ENCODE measurements at regions not wholly inside any gene's neighbourhood (a gene's known extent, or its start where the extent isn't known, plus 50 kb on each side); places are given as distances from the start of the nearest gene placed in this dataset.

- no peak for FAIRE-seq
These were observed 268.5 kb downstream of the WNT5A start for GRCh38 chr3:55218577-55218976.

DNA sequence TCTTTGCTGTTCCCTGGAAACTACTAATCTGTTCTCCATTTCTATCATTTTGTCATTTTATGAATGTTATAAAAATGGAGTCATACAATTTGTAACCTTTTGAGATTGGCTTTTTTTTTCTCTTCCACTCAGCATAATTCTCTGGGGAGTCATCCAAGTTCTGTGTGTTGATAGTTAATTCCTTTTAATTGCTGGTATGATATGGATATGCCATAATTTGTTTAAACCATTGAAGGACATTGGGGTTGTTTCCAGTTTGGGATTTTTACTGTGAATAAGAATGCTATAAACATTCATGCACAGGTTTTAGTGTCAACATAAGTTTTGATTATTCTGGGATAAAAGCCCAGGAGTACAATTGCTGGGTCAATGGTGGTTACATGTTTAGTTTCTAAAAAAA is 279.4 kb downstream of the WNT5A start:
- FAIRE-seq, result no peak

DNA sequence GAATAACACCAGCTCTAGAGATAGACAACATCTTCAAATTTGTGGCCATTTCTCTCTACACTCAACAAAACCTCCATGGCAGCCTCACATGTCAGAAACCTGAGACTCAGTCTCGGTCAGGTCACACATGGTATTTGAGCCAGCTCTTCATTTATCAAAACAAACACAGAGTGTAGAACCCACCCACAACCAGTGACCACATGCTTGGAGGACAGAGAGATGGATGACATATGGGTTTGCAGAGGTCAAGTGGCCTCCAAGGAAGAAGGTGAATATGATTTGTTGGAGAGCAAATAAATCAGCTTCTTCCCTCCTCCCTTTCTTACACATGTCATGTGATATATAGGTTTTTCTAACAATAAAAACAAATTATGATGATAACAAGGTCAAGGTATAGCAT is 278.1 kb upstream of the LRTM1 start:
- no peak for FAIRE-seq

- no peak for FAIRE-seq
These were observed 276.6 kb upstream of the LRTM1 start for GRCh38 chr3:55204417-55204816.

DNA sequence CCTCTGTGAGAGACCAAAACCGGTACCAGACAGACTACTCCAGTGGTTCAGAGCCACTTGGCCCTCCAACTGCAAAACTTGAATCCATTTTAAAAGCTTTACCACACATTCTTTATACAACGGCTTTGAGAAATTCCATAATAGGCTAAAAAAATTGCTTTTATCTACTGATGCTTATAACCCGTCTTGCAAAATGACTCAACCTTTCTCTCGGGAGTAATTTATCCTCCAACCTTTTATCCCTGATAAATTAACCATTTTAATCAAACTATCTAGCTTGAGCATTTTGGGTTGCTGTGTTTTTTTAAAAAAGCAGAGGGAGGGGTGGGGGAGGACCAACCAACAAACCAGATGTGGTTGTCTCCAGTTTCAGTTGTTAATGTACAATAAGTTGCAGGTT is 275.7 kb upstream of the LRTM1 start:
- no peak for FAIRE-seq

DNA sequence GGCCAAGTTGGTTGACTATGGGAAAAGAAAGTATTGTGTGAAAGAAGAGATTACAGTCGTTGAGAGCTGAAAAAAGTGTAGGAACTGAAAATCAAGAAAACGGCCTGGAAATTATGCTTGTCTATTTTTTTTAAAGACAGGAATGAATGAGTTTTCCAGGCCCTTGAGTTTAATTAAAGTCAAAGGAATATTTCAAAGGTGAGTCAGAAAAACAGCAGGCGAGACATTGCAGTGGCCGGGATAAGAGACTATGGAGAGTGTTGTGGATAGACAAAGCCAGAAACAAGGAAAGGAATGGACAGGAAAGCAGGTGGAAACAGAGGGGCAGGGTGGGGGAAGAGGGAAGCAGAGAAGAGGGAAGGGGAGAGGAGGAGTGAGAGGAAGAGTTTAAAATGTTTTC is 275.1 kb upstream of the LRTM1 start:
- FAIRE-seq, result no peak

DNA sequence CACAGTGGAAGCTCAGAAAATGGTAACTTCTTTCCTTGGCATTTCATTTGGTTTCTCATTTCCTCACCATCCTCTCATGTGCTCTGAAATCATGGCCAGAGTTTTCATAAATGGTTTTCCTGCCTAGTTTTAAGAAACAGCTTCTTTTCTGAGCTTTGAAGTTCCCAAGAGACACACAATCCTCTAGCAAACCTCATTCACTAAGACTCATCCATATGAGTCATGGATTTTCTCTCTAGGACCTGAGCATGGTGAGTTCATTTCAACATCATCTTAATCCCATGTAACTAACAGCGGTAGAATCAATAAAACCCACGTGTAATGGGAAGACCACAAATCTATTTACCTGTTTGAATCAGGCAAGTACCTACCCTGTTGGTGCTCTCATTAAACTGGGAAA is 274.5 kb upstream of the LRTM1 start:
- no peak for FAIRE-seq

DNA sequence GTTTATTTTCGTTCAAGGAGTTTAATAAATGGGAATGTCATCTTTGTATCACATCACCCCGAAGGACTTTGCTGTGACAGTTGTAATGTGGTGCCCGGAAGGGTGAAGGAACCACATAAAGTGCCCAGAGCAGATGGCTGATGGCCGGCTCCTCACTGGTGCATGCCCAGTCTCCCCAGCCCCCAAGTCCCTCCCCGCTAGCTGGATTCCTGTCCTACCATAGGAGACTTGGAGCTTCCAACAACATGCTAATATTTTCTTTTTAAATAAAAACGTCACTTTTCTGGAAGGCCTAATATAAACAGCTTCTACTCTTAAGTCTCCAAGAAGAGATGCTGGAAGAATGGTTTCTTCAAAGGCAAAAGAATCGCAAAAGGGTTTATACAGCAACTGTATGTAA is 273.9 kb upstream of the LRTM1 start:
- FAIRE-seq, result no peak

DNA sequence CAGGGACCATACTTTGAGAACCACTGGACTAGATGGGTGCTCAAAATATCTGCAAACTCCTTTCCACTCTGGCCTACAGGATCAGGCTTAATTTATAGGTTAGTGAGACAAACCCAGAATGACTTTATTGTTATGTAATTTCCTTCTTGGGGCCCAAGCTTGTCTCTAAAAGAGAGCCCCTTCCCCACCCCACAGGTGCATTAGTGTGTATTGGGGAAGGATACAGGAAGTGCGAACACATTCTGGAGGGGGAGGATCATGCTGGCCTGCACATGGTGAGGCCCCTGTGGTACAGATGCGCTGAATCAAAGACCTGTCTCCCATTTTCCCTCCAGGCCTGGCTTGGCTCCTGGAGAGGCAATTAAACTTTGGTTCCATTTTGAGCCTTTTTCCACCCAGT is 273.0 kb upstream of the LRTM1 start:
- FAIRE-seq, result no peak

GRCh38 chr3:55198554-55198953 is 270.7 kb upstream of the LRTM1 start:
- no peak for FAIRE-seq

- no peak for FAIRE-seq
These were observed 269.2 kb upstream of the LRTM1 start for GRCh38 chr3:55197021-55197420.

- FAIRE-seq, result no peak
These were observed 268.6 kb upstream of the LRTM1 start for GRCh38 chr3:55196495-55196894.

DNA sequence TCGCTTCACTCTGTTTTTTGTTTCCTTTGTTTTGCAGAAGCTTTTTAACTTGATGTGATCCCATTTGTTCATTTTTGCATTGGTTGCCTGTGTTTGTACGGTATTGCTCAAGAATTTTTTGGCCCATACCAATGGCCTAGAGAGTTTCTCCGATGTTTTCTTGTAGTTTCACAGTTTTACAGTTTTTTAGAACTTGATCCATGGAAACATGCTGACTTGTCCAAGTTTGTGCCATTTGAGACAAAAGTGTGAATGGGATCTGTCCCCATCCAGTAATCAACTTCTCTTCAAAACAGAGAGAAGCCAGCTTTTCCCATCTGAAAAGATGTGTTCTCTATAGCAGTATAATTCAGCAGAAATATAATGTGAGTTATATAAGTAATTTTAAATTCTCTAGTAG is 266.5 kb upstream of the LRTM1 start:
- no peak for FAIRE-seq

GRCh38 chr3:55191911-55192775 is 264.3 kb upstream of the LRTM1 start:
- FAIRE-seq, result no peak

DNA sequence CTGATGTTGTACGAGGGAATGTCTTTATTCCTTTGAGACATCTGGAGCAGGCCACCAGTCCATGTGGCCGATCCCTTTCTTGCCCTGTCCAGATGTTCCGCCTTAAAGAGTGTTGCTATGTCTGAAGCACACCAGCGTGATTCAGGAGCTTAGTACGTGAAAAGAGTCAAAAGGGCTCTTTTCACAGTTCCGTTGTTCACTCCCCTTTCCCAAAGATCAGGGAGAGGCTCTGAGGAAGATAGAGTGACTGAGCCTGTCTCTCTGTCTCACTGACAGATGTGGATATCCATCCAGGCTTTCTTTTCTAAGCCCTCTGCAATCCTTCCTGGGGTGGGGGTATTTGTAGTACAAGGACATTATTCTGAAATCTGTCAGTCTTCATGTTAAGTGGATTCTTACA is 262.5 kb upstream of the LRTM1 start:
- no peak for FAIRE-seq

GRCh38 chr3:55189359-55189801 is 261.5 kb upstream of the LRTM1 start:
- FAIRE-seq, result no peak

- no peak for FAIRE-seq
These were observed 257.5 kb upstream of the LRTM1 start for GRCh38 chr3:55185380-55185779.

GRCh38 chr3:55183201-55183600 is 255.3 kb upstream of the LRTM1 start:
- FAIRE-seq, result no peak

DNA sequence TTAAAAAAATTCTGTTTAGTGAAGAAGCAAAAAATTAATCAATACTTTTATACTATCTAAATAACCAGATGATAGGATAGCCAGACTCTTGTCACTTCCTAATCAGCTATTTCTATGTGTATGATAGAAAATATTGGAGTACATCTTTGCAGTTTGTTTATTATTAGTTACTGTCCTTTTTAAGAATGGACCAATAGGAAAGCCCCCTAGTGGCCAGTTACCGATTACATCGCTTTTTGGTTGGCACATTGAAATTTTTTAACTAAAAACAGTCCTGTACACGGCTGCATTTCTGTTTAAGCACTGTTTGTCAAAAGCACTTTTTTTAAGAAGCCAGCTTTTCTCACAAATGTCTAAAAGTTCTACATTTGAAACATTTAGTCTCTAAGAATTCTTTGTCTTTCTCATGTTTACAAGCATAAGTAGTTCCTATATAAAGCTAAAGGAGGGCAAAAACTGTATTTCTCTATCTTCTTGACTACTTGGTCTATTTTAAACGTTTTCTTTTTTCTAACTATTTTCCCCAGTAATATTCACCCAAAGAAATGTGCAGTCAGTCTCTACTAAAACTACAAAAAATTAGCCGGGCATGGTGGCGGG is 253.2 kb upstream of the LRTM1 start:
- peak; percentile 90 for FAIRE-seq

GRCh38 chr3:55180161-55180560 is 252.3 kb upstream of the LRTM1 start:
- no peak for FAIRE-seq

DNA sequence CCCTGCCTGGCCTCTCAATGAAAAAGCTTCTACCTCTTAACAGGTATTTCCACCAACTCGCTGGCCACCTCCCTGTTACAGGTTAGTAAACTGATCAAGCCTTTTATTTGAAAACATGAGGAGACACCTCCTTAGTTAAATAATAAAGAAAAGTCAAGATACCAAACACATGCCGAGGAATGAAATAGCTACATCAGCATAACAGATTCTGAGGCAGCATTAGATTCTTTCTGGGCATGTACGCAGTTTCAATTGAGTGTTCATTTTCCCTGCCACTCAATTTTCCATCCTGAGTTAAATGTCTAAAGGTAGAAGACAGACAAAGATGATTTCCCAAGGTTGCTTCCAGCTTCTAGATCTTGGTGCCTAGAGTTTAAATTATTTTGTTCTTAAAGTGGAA is 250.5 kb upstream of the LRTM1 start:
- no peak for FAIRE-seq

- FAIRE-seq, result no peak
These were observed 249.9 kb upstream of the LRTM1 start for GRCh38 chr3:55177749-55178148.

- no peak for FAIRE-seq
These were observed 247.6 kb upstream of the LRTM1 start for GRCh38 chr3:55175423-55175822.

DNA sequence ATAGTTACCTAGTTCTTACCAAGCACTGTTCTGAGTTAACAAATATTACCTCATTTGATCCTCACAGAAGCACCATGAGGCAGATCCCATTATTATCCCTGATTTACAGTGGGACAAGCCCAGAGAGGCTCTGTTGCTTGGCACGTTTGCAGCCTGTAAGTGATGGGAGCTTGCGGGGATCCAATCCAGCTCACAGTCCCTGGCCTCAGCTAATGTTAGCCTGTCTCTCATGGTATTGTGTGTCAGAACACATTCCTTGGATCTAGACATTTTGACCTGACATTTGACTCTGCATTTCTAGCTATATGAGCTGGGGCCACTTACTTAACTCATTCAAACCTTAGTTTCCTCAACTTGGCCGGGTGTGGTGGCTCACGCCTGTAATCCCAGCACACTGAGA is 246.9 kb upstream of the LRTM1 start:
- FAIRE-seq, result no peak

DNA sequence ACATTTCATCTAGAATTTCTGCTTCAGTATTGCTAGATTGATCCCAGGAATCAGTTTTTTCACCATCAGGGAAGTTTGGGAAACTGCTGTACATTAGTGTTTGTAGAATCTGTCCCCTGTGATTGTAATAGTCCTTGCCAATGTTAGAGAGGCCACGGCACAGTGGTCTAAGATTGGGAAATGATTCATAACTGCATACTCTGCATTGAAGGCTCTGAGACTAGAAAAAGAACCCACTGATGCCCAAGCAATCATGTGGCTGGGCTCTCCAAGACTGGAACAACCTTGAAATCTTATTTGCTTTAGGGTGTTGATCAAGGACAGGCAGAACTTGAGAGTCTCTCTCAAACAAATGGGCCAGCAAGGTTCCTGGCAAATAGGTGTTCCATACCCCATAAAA is 245.6 kb upstream of the LRTM1 start:
- no peak for FAIRE-seq
